ENCODE measurements at regions not wholly inside any gene's neighbourhood (a gene's known extent, or its start where the extent isn't known, plus 50 kb on each side); places are given as distances from the start of the nearest gene placed in this dataset.

- H3K27ac ChIP-seq: no peak overlapping the region
- H3K4me2 ChIP-seq (ENCODE audit: unreplicated experiment): no peak overlapping the region
- no peak for DNase-seq
- no peaks in the 10 kb centered on the region for H3K27me3 ChIP-seq (replicated peaks; ENCODE audit: insufficient read depth)
- TF ChIP-seq EZH2 (IDR thresholded peaks at IDR 0.05; ENCODE audit: insufficient read depth, poor library complexity, severe bottlenecking) (no peak), EZH2phosphoT487 (IDR thresholded peaks at IDR 0.05; ENCODE audit: insufficient read depth, low read depth) (no peak)
- no peaks in the 10 kb centered on the region for H3K4me1 ChIP-seq (ENCODE audit: insufficient read depth)
- no peaks in the 10 kb centered on the region for H3K9me3 ChIP-seq (ENCODE audit: low read depth)
- H4K20me1 ChIP-seq (ENCODE audit: insufficient read depth): no peaks in the 10 kb centered on the region
- WGBS, 2 experiments (ENCODE audit: low coverage in 1 of 2, low lambda C conversion rate in 2 of 2, missing lambda C conversion rate in 2 of 2): 41 to 45% methylated on average over 8 of the region's 8 CpGs
- H3K79me2 ChIP-seq (ENCODE audit: insufficient read depth): no peaks in the 10 kb centered on the region
- no peak overlapping the region for H2AFZ ChIP-seq
- H3K36me3 ChIP-seq (ENCODE audit: low read depth): no peaks in the 10 kb centered on the region
- H3K9me2 ChIP-seq (ENCODE audit: insufficient read depth): no peaks in the 10 kb centered on the region
- H3K4me3 ChIP-seq: no peak overlapping the region
- no peaks in the 10 kb centered on the region for H3F3A ChIP-seq (ENCODE audit: insufficient read depth)
- H3K9ac ChIP-seq: no peak overlapping the region
- in situ Hi-C loops (cut with MboI): no loop called here
Measured at GRCh38 chr5:114243281-114243971, 118.4 kb upstream of the KCNN2 start.

- Histone ChIP-seq H4K20me1 (ENCODE audit: insufficient read depth) (no peaks in the 10 kb centered on the region), H2AFZ (no peak overlapping the region), H3K79me2 (ENCODE audit: insufficient read depth) (no peaks in the 10 kb centered on the region), H3K27me3 (replicated peaks; ENCODE audit: insufficient read depth) (no peaks in the 10 kb centered on the region), H3K4me1 (ENCODE audit: insufficient read depth) (no peaks in the 10 kb centered on the region), H3K27ac (no peak overlapping the region), H3K9me3 (ENCODE audit: low read depth) (no peaks in the 10 kb centered on the region), H3K9me2 (ENCODE audit: insufficient read depth) (no peaks in the 10 kb centered on the region), H3K4me3 (no peak overlapping the region), H3K9ac (no peak overlapping the region), H3F3A (ENCODE audit: insufficient read depth) (no peaks in the 10 kb centered on the region), H3K4me2 (ENCODE audit: unreplicated experiment) (no peak overlapping the region), H3K36me3 (ENCODE audit: low read depth) (no peaks in the 10 kb centered on the region)
- in situ Hi-C loops (cut with MboI): no loop called here
- WGBS, 2 experiments (ENCODE audit: low coverage in 1 of 2, low lambda C conversion rate in 2 of 2, missing lambda C conversion rate in 2 of 2): 8 to 26% methylated on average over 1 of the region's 1 CpG
- TF ChIP-seq EZH2phosphoT487 (IDR thresholded peaks at IDR 0.05; ENCODE audit: insufficient read depth, low read depth) (no peak), EZH2 (IDR thresholded peaks at IDR 0.05; ENCODE audit: insufficient read depth, poor library complexity, severe bottlenecking) (no peak)
- DNase-seq: no peak
Measured at GRCh38 chr5:114243972-114244317, 117.9 kb upstream of the KCNN2 start.

- no peaks in the 10 kb centered on the region for H3K9me3 ChIP-seq (ENCODE audit: low read depth)
- no peaks in the 10 kb centered on the region for H3K9me2 ChIP-seq (ENCODE audit: insufficient read depth)
- H3K4me1 ChIP-seq (ENCODE audit: insufficient read depth): no peaks in the 10 kb centered on the region
- TF ChIP-seq EZH2 (IDR thresholded peaks at IDR 0.05; ENCODE audit: insufficient read depth, poor library complexity, severe bottlenecking) (no peak), EZH2phosphoT487 (IDR thresholded peaks at IDR 0.05; ENCODE audit: insufficient read depth, low read depth) (no peak)
- H3K4me3 ChIP-seq: no peak overlapping the region
- no peak overlapping the region for H3K27ac ChIP-seq
- no peak overlapping the region for H3K9ac ChIP-seq
- H2AFZ ChIP-seq: no peak overlapping the region
- in situ Hi-C loops (cut with MboI): no loop called here
- no peaks in the 10 kb centered on the region for H3K27me3 ChIP-seq (replicated peaks; ENCODE audit: insufficient read depth)
- H4K20me1 ChIP-seq (ENCODE audit: insufficient read depth): no peaks in the 10 kb centered on the region
- no peak for DNase-seq
- 8 to 11% methylated on average over 2 of the region's 2 CpGs for WGBS, 2 experiments (ENCODE audit: low coverage in 1 of 2, low lambda C conversion rate in 2 of 2, missing lambda C conversion rate in 2 of 2)
- no peaks in the 10 kb centered on the region for H3K79me2 ChIP-seq (ENCODE audit: insufficient read depth)
- H3K4me2 ChIP-seq (ENCODE audit: unreplicated experiment): no peak overlapping the region
- no peaks in the 10 kb centered on the region for H3K36me3 ChIP-seq (ENCODE audit: low read depth)
- H3F3A ChIP-seq (ENCODE audit: insufficient read depth): no peaks in the 10 kb centered on the region
Measured at GRCh38 chr5:114249823-114250222, 112.0 kb upstream of the KCNN2 start.

GRCh38 chr5:114250536-114250935 is 111.3 kb upstream of the KCNN2 start:
- Histone ChIP-seq H3K4me1 (ENCODE audit: insufficient read depth) (no peaks in the 10 kb centered on the region), H3F3A (ENCODE audit: insufficient read depth) (no peaks in the 10 kb centered on the region), H3K36me3 (ENCODE audit: low read depth) (no peaks in the 10 kb centered on the region), H3K4me2 (ENCODE audit: unreplicated experiment) (no peak overlapping the region), H3K27ac (no peak overlapping the region), H3K9me3 (ENCODE audit: low read depth) (no peaks in the 10 kb centered on the region), H3K9me2 (ENCODE audit: insufficient read depth) (no peaks in the 10 kb centered on the region), H3K79me2 (ENCODE audit: insufficient read depth) (no peaks in the 10 kb centered on the region), H3K4me3 (no peak overlapping the region), H2AFZ (no peak overlapping the region), H3K9ac (no peak overlapping the region), H3K27me3 (replicated peaks; ENCODE audit: insufficient read depth) (no peaks in the 10 kb centered on the region), H4K20me1 (ENCODE audit: insufficient read depth) (no peaks in the 10 kb centered on the region)
- in situ Hi-C loops (cut with MboI): no loop called here
- TF ChIP-seq EZH2phosphoT487 (IDR thresholded peaks at IDR 0.05; ENCODE audit: insufficient read depth, low read depth) (no peak), EZH2 (IDR thresholded peaks at IDR 0.05; ENCODE audit: insufficient read depth, poor library complexity, severe bottlenecking) (no peak)
- WGBS, 2 experiments (ENCODE audit: low coverage in 1 of 2, low lambda C conversion rate in 2 of 2, missing lambda C conversion rate in 2 of 2): 32 to 39% methylated on average over 3 of the region's 3 CpGs
- no peak for DNase-seq

- Histone ChIP-seq H3K4me1 (ENCODE audit: insufficient read depth) (no peaks in the 10 kb centered on the region), H3K9ac (no peak overlapping the region), H3K27me3 (replicated peaks; ENCODE audit: insufficient read depth) (no peaks in the 10 kb centered on the region), H3K9me2 (ENCODE audit: insufficient read depth) (no peaks in the 10 kb centered on the region), H3K9me3 (ENCODE audit: low read depth) (no peaks in the 10 kb centered on the region), H3K27ac (no peak overlapping the region), H3F3A (ENCODE audit: insufficient read depth) (no peaks in the 10 kb centered on the region), H2AFZ (no peak overlapping the region), H3K4me2 (ENCODE audit: unreplicated experiment) (no peak overlapping the region), H4K20me1 (ENCODE audit: insufficient read depth) (no peaks in the 10 kb centered on the region), H3K79me2 (ENCODE audit: insufficient read depth) (no peaks in the 10 kb centered on the region), H3K36me3 (ENCODE audit: low read depth) (no peaks in the 10 kb centered on the region), H3K4me3 (no peak overlapping the region)
- no peak for TF ChIP-seq EZH2phosphoT487 (IDR thresholded peaks at IDR 0.05; ENCODE audit: insufficient read depth, low read depth)
- no peak for TF ChIP-seq EZH2 (IDR thresholded peaks at IDR 0.05; ENCODE audit: insufficient read depth, poor library complexity, severe bottlenecking)
- in situ Hi-C loops (cut with MboI): no loop called here
- no peak for DNase-seq
Measured at GRCh38 chr5:114252226-114252625, 109.6 kb upstream of the KCNN2 start.
